ENCODE measurements at regions not wholly inside any gene's neighbourhood (a gene's known extent, or its start where the extent isn't known, plus 50 kb on each side); places are given as distances from the start of the nearest gene placed in this dataset.

DNA sequence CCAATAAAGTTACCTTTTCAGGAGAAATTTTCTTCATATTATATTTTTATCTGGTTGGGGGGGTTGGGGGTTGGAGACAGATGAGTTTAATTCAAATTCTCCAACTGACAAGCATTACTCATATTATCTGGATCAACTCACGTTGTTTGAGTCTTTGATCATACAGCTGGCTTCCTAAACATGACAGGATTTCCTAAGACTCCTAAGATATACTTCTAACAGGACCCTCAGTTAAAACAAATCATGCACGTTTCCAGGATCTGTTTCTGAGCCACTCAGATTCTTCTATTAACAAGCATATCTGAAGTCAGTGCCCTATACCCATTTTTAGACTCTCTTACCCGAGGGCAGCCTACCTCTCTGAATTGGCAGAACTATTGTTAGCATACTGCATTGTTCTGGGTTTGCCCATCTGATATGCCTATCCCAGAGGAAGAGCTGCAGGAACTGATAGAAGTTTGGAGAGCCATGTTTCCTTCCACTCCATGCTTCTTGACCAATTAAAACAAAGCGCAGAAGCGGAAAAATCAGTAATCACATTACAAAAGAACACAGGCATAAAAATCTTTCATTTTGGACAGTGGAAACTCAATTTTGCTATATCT, 653.9 kb downstream of the LTN1 start:
- in situ Hi-C loops (cut with MboI; ENCODE audit: low sequenced_read_pairs, unreplicated experiment), result no loop called here
- DNase-seq (ENCODE audit: low spot score), result no peak
- TF ChIP-seq, protein P1, sequence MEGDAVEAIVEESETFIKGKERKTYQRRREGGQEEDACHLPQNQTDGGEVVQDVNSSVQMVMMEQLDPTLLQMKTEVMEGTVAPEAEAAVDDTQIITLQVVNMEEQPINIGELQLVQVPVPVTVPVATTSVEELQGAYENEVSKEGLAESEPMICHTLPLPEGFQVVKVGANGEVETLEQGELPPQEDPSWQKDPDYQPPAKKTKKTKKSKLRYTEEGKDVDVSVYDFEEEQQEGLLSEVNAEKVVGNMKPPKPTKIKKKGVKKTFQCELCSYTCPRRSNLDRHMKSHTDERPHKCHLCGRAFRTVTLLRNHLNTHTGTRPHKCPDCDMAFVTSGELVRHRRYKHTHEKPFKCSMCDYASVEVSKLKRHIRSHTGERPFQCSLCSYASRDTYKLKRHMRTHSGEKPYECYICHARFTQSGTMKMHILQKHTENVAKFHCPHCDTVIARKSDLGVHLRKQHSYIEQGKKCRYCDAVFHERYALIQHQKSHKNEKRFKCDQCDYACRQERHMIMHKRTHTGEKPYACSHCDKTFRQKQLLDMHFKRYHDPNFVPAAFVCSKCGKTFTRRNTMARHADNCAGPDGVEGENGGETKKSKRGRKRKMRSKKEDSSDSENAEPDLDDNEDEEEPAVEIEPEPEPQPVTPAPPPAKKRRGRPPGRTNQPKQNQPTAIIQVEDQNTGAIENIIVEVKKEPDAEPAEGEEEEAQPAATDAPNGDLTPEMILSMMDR (IDR thresholded peaks at IDR 0.05; ENCODE audit: borderline replicate concordance, control extremely low read depth, extremely low read depth, insufficient read depth, missing control alignments), result no peak

DNA sequence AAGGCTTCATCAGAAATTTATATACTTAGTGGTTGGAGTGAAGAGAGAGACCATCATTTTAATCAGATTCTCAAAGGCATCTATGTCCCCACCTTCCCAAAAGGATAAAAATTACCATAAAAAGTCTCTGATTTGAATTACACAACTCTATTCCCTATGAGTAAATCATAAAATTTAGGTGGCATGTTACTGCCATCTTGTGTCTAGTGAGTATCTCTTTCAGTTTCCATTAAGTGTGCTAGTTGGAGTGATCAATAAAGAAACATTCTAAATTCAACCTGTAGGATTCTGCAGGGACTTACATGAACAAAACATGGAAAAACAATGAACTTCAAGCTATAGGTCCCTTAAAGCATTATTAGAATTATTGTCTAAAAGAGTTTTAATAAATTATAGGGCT, 655.4 kb downstream of the LTN1 start:
- in situ Hi-C loops (cut with MboI; ENCODE audit: low sequenced_read_pairs, unreplicated experiment), result no loop called here
- DNase-seq (ENCODE audit: low spot score), result no peak
- TF ChIP-seq, protein P1 (IDR thresholded peaks at IDR 0.05; ENCODE audit: borderline replicate concordance, control extremely low read depth, extremely low read depth, insufficient read depth, missing control alignments), result no peak

DNA sequence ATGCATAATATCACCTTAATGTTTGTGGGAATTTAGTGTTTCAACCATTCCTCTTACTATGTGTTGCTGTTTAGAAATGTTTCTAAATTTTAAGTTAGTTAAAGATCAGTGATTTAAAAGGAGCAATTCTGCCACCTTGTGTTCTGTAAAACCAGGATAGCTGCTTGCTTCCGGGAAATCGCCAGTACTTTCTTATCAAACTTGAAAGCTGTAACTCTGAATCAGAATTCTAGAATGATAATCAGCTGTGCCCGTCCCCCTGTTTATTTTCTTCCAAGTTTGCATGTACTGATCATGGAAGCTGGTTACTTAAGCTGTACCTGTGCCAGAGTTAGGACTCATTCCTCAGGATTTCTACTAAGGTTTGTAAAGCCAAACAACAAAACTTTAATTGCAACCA, 656.4 kb downstream of the LTN1 start:
- TF ChIP-seq, protein P1 (IDR thresholded peaks at IDR 0.05; ENCODE audit: borderline replicate concordance, control extremely low read depth, extremely low read depth, insufficient read depth, missing control alignments), result no peak
- DNase-seq (ENCODE audit: low spot score), result no peak
- in situ Hi-C loops (cut with MboI; ENCODE audit: low sequenced_read_pairs, unreplicated experiment), result no loop called here

DNA sequence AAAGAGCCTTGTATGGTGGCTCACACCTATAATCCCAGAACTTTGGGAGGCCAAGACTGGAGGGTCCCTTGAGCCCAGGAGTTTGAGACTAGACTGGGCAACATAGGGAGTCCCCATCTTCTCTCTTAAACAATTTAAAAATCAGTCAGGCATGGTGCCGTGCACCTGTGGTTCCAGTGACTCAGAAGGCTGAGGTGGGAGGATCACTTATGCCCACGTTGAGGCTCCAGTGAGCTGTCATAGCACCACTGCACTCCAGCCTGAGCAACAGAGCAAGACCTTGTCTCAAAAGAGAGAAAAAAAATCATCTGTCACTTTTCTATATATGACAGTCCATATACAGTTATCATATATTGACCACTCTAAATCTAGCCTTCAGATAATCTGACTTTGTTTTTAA, 658.3 kb downstream of the LTN1 start:
- in situ Hi-C loops (cut with MboI; ENCODE audit: low sequenced_read_pairs, unreplicated experiment), result no loop called here

DNA sequence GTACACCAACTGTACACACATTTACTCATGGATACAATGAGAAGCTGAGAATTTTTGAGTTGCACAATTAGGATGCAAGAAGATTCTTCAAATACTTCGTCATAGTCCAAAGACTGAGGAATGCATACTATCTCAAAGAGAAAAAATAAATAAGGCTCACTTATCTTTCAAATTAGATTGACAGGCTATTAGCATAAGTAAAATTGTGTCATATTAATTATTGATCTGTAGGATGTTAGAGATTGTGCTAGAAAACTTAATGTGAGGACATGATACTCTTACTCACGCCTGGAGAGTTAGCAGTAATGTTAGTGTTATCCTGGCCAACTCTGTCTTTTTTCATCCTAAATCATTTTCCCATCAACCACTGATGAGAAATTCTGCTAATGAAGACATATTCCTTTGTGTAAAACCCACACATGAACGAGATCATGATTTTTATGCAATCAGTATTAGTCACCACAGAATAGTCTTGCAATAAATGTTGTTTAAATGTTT, 659.0 kb downstream of the LTN1 start:
- TF ChIP-seq, protein P1 (IDR thresholded peaks at IDR 0.05; ENCODE audit: borderline replicate concordance, control extremely low read depth, extremely low read depth, insufficient read depth, missing control alignments), result no peak
- no peak for DNase-seq (ENCODE audit: low spot score)
- in situ Hi-C loops (cut with MboI; ENCODE audit: low sequenced_read_pairs, unreplicated experiment), result no loop called here

More for the DNA sequence above, 658.3 kb downstream of the LTN1 start:
- TF ChIP-seq, protein P1 (IDR thresholded peaks at IDR 0.05; ENCODE audit: borderline replicate concordance, control extremely low read depth, extremely low read depth, insufficient read depth, missing control alignments), result no peak
- DNase-seq (ENCODE audit: low spot score), result no peak

DNA sequence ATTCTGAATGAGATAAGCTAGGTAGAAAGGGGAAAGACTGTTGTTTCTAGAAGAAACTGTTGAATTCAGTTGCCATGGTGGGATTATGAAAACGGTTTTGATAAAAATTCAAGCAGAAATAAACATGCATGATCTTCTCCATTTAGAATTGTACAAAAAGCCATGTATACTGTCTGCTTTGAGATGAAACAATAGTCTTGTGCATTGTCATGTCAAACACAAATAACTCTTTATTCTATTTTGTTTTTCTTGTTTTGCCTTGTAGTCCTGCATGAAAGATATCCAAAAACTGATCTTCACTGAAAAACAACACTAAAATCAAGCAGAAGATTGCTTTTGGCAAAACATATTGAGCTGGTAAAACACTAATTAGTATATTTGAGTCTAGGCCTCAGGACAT, 659.9 kb downstream of the LTN1 start:
- DNase-seq (ENCODE audit: low spot score), result no peak
- TF ChIP-seq, protein P1 (IDR thresholded peaks at IDR 0.05; ENCODE audit: borderline replicate concordance, control extremely low read depth, extremely low read depth, insufficient read depth, missing control alignments), result no peak
- in situ Hi-C loops (cut with MboI; ENCODE audit: low sequenced_read_pairs, unreplicated experiment), result no loop called here
